K562 (cell line): ENCODE measurements at regions not wholly inside any gene's neighbourhood (a gene's known extent, or its start where the extent isn't known, plus 50 kb on each side); places are given as distances from the start of the nearest gene placed in this dataset.

Experiments used
- ATAC-seq: fragments of 200-7000 bp; cut with Tn5 transposase; 3 replicates; pipeline ENCODE4 v1.9.1; 2020; ENCODE audit warnings: moderate library complexity
- BruUV-seq: library from RNA; stranded (reverse); fragments of 400-500 nt; replicated peaks from 2 replicates; lab custom pipeline; 2021; lab: Mats Ljungman, UMichigan
- CTCF ChIA-PET: fragments of 300-600 bp; formaldehyde crosslinking; extraction: SDS; loops from one replicate; lab custom pipeline; 2021; ENCODE audit warnings: low intra/inter-chr PET ratio; lab: Yijun Ruan, JAX
- POLR2A ChIA-PET: fragments of 300-600, 350-650 bp; sonication (Branson Sonifier 250); formaldehyde crosslinking; extraction: SDS; loops from one replicate; lab custom pipeline; 2021; ENCODE audit warnings: antibody characterized with exemption, inconsistent platforms; lab: Yijun Ruan, JAX
- DNase-seq, 4 experiments: peaks; one replicate each; pipeline versions ENCODE4 v3.0.0 to v3.0.0-alpha.2; 2011 to 2018; ENCODE audit warnings: low spot score in 3 of 4, mixed read lengths in 3 of 4; ENCODE audit errors: extremely low read depth in 1 of 4
- FAIRE-seq: peaks from 2 replicates; lab custom pipeline; 2011; peaks lifted over from hg19 to GRCh38; lab: Jason Lieb, UNC
- H2AFZ ChIP-seq: 2 replicates; pipeline ENCODE4 v1.6.0; 2011; ENCODE audit warnings: low read depth, low read length, control low read depth, inconsistent platforms
- H3K27ac ChIP-seq: fragments of 200-600 bp; 3 replicates; pipeline ENCODE4 v1.8.0; 2011; ENCODE audit warnings: low read depth, mild to moderate bottlenecking, control low read depth, inconsistent platforms, low read length, moderate library complexity, mixed read lengths; ENCODE audit errors: extremely low read depth
- H3K27me3 ChIP-seq, 2 experiments: fragments of 300-600 bp in 1 of 2; 2 replicates in 1 of 2; 3 replicates in 1 of 2; pipeline versions ENCODE4 v1.6.0 to v1.8.0; 2011; ENCODE audit warnings: inconsistent platforms in 2 of 2, low read length in 2 of 2, mild to moderate bottlenecking in 1 of 2, mixed read lengths in 1 of 2, moderate library complexity in 1 of 2; ENCODE audit not compliant: control insufficient read depth in 2 of 2, insufficient read depth in 2 of 2
- H3K36me3 ChIP-seq: fragments of 300-600 bp; 3 replicates; pipeline ENCODE4 v1.8.0; 2011; ENCODE audit warnings: mild to moderate bottlenecking, low read length, inconsistent platforms; ENCODE audit not compliant: control insufficient read depth, insufficient read depth
- H3K4me1 ChIP-seq, 2 experiments: fragments of 200-600 bp in 1 of 2; replicated peaks in 1 of 2; 2 replicates in 1 of 2; 3 replicates in 1 of 2; pipeline versions ENCODE4 v1.5.1 to v1.8.0; 2011; ENCODE audit warnings: inconsistent platforms in 2 of 2, low read length in 2 of 2, mild to moderate bottlenecking in 1 of 2, mixed read lengths in 1 of 2, moderate library complexity in 1 of 2; ENCODE audit not compliant: control insufficient read depth in 2 of 2, insufficient read depth in 2 of 2
- H3K4me2 ChIP-seq: 2 replicates; pipeline ENCODE4 v1.6.1; 2011; ENCODE audit warnings: low read length, control low read depth, inconsistent platforms, mixed read lengths; ENCODE audit not compliant: insufficient read depth
- H3K4me3 ChIP-seq: fragments of 200-600 bp; sonication (generic), shearing (Covaris generic); 2 replicates; pipeline ENCODE4 v1.5.1; 2016; ENCODE audit warnings: control low read depth, inconsistent platforms
- H3K79me2 ChIP-seq: fragments of 200-600 bp; 3 replicates; pipeline ENCODE4 v1.8.0; 2011; ENCODE audit warnings: low read length, inconsistent platforms; ENCODE audit not compliant: control insufficient read depth, insufficient read depth
- H3K9ac ChIP-seq, 2 experiments: 2 replicates each; pipeline versions ENCODE4 v1.6.0 to v1.6.1; 2011; ENCODE audit warnings: low read depth in 2 of 2, low read length in 2 of 2, control low read depth in 1 of 2, inconsistent platforms in 1 of 2, mild to moderate bottlenecking in 1 of 2, mixed read lengths in 1 of 2; ENCODE audit not compliant: insufficient read depth in 1 of 2
- H3K9me1 ChIP-seq: one replicate; pipeline ENCODE4 v1.6.0; 2011; ENCODE audit warnings: inconsistent platforms, mild to moderate bottlenecking, low read length, moderate library complexity; ENCODE audit not compliant: control insufficient read depth, insufficient read depth
- H3K9me3 ChIP-seq: replicated peaks from 2 replicates; pipeline ENCODE4 v1.5.1; 2011; ENCODE audit warnings: low read depth, low read length, inconsistent platforms; ENCODE audit not compliant: control insufficient read depth, insufficient read depth
- H4K20me1 ChIP-seq: replicated peaks from 2 replicates; pipeline ENCODE4 v1.6.1; 2011; ENCODE audit warnings: low read length, inconsistent platforms, mixed read lengths; ENCODE audit not compliant: control insufficient read depth, insufficient read depth
- DIDO1 ChIP-seq: fragments of 450-650 bp; IDR thresholded peaks from 2 replicates; pipeline ENCODE4 v1.6.1; 2016; ENCODE audit warnings: low read depth, missing biosample characterization, missing genetic modification characterization
- DPF2 ChIP-seq: fragments of 450-650 bp; IDR thresholded peaks from 2 replicates; pipeline ENCODE4 v1.6.1; 2016
- HDAC8 ChIP-seq: fragments of 450-650 bp; IDR thresholded peaks from 2 replicates; pipeline ENCODE4 v1.6.1; 2016; ENCODE audit warnings: mild to moderate bottlenecking, missing genetic modification characterization, moderate library complexity, missing compliant biosample characterization
- KDM2B ChIP-seq: fragments of 250-450 bp; sonication (Bioruptor Pico); IDR thresholded peaks from 2 replicates; pipeline ENCODE4 v1.8.0; 2021; ENCODE audit warnings: mild to moderate bottlenecking, moderate library complexity
- MED1 ChIP-seq: sonication (generic); formaldehyde crosslinking; IDR thresholded peaks from 2 replicates; pipeline ENCODE4 v1.8.1; 2023; ENCODE audit warnings: missing genetic modification reagents, borderline replicate concordance
- OTX1 ChIP-seq: fragments of 450-650 bp; formaldehyde crosslinking; IDR thresholded peaks from 2 replicates; pipeline ENCODE4 v1.4.0; 2022; ENCODE audit warnings: mild to moderate bottlenecking
- RBFOX2 ChIP-seq: fragments of 200-400 bp; formaldehyde crosslinking; IDR thresholded peaks from 2 replicates; pipeline ENCODE4 v1.6.1; 2017; ENCODE audit warnings: low read depth, mild to moderate bottlenecking, low read length, moderate library complexity
- RUNX1 ChIP-seq: sonication (generic); IDR thresholded peaks from 2 replicates; pipeline ENCODE4 v1.6.1; 2016; ENCODE audit warnings: antibody characterized with exemption, low read depth
- SAFB ChIP-seq: fragments of 200-400 bp; formaldehyde crosslinking; IDR thresholded peaks from 2 replicates; pipeline ENCODE4 v1.6.1; 2017; ENCODE audit warnings: low read depth, low read length, borderline replicate concordance
- SIN3B ChIP-seq: fragments of 450-650 bp; IDR thresholded peaks from 2 replicates; pipeline ENCODE4 v1.6.1; 2017; ENCODE audit warnings: low read depth, mild to moderate bottlenecking, moderate library complexity
- SPI1 ChIP-seq: IDR thresholded peaks from 2 replicates; pipeline ENCODE4 v1.6.1; 2011; ENCODE audit warnings: low read depth, low read length, control low read depth, borderline replicate concordance
- STAG1 ChIP-seq: sonication (generic); formaldehyde crosslinking; IDR thresholded peaks from 2 replicates; pipeline ENCODE4 v1.5.0; 2020; ENCODE audit warnings: missing genetic modification reagents, borderline replicate concordance
- ZNF75A ChIP-seq: fragments of 450-650 bp; formaldehyde crosslinking; IDR thresholded peaks from 2 replicates; pipeline ENCODE4 v1.4.0; 2020; ENCODE audit warnings: mild to moderate bottlenecking
- ZSCAN32 ChIP-seq: fragments of 450-650 bp; formaldehyde crosslinking; IDR thresholded peaks from 2 replicates; pipeline ENCODE4 v1.4.0; 2020; ENCODE audit warnings: mild to moderate bottlenecking, moderate library complexity
- WGBS: fragments of 100-300 bp; shearing (Covaris generic); methylation state at CpG from one replicate; pipeline ENCODE4 v1.1.6; 2016; ENCODE audit warnings: low coverage, mixed read lengths; ENCODE audit not compliant: insufficient coverage; ENCODE audit errors: missing lambda C conversion rate; 5-methylcytosine and 5-hydroxymethylcytosine counted together
- in situ Hi-C: fragments of 300-500 bp; cut with MboI; formaldehyde crosslinking; loops from 4 replicates; pipeline ENCODE4 v1.15.0; 2018; ENCODE audit warnings: inconsistent platforms, mixed read lengths
- intact Hi-C: fragments of 100-400 bp; cut with micrococcal nuclease; formaldehyde crosslinking; loops from 2 replicates; pipeline ENCODE4 v1.14.2; 2022

- H3K9ac ChIP-seq = no peak overlapping the region
- FAIRE-seq (no peak), ATAC-seq (no peak), DNase-seq (no peak)
- no peak overlapping the region for H2AFZ ChIP-seq
- no TSS peak for BruUV-seq
- CTCF ChIA-PET = no interaction called here
- H4K20me1 ChIP-seq = no peaks in the 10 kb centered on the region
- in situ Hi-C loops (no loop called here), intact Hi-C loops (no loop called here)
- H3K9me1 ChIP-seq = no peaks in the 10 kb centered on the region
- no peak overlapping the region for H3K4me3 ChIP-seq
- POLR2A ChIA-PET = no interaction called here
- H3K27ac ChIP-seq = no peak overlapping the region
- WGBS = 0% methylated on average over 2 of the region's 2 CpGs
- H3K4me1 ChIP-seq = no peaks in the 10 kb centered on the region
- TF ChIP-seq SIN3B = no peak
- TF ChIP-seq DIDO1 = no peak
- no peak for TF ChIP-seq ZNF75A (CRISPR knock-in tag)
- TF ChIP-seq SAFB = no peak
- no peak for TF ChIP-seq SPI1
- no peak for TF ChIP-seq ZSCAN32 (CRISPR knock-in tag)
- no peak for TF ChIP-seq KDM2B (CRISPR knock-in tag)
- no peak for TF ChIP-seq MED1 (CRISPR knock-in tag)
- no peak for TF ChIP-seq OTX1 (CRISPR knock-in tag)
- TF ChIP-seq DPF2 = no peak
- no peak for TF ChIP-seq RUNX1
- no peak for TF ChIP-seq RBFOX2
- no peak for TF ChIP-seq STAG1 (CRISPR knock-in tag)
- no peak for TF ChIP-seq HDAC8 (tag)
- no peaks in the 10 kb centered on the region for H3K27me3 ChIP-seq
- no peak overlapping the region for H3K4me2 ChIP-seq
- H3K36me3 ChIP-seq = no peaks in the 10 kb centered on the region
- H3K79me2 ChIP-seq = no peaks in the 10 kb centered on the region
- no peaks in the 10 kb centered on the region for H3K9me3 ChIP-seq
Observed at GRCh38 chr12:58465418-58465817, 454.9 kb downstream of the LRIG3 start.
